Gastrocnemius medialis (tissue), 4 donors: ENCODE measurements at regions not wholly inside any gene's neighbourhood (a gene's known extent, or its start where the extent isn't known, plus 50 kb on each side); places are given as distances from the start of the nearest gene placed in this dataset.

Experiments used
- CTCF ChIP-seq, 5 experiments: fragments of 450-650 bp in 3 of 5; fragments of 200-600 bp in 2 of 5; sonication (generic) in 2 of 5; IDR thresholded peaks in 4 of 5; conservative IDR thresholded peaks in 1 of 5; 1 replicate in 4 of 5; 2 replicates in 1 of 5; pipeline ENCODE4 v1.5.1; 2016 to 2019; ENCODE audit warnings: antibody characterized with exemption in 5 of 5, mild to moderate bottlenecking in 3 of 5, moderate library complexity in 3 of 5
- POLR2A ChIP-seq, 2 donors: fragments of 450-650 bp; IDR thresholded peaks; one replicate each; pipeline ENCODE4 v1.6.1; 2017; ENCODE audit warnings: antibody characterized with exemption in 2 of 2, mild to moderate bottlenecking in 2 of 2, moderate library complexity in 2 of 2

- TF ChIP-seq CTCF (IDR thresholded peaks at IDR 0.05 in 4 of 5, conservative IDR thresholded peaks at IDR 0.05 in 1 of 5) (no peak), POLR2A (IDR thresholded peaks at IDR 0.05) (peak; percentile 64 to 77)
Observed at GRCh38 chr20:23136893-23137745, 51.0 kb upstream of the CD93 start.
